Neutrophil (primary cell): ENCODE measurements at regions not wholly inside any gene's neighbourhood (a gene's known extent, or its start where the extent isn't known, plus 50 kb on each side); places are given as distances from the start of the nearest gene placed in this dataset.
A peak's percentile ranks its signal among the peaks of the same experiment; 100 is the strongest.
"Not testable (repeated sequence)": the region's sequence is repeated elsewhere in the genome, so short reads cannot be mapped to it uniquely, and the experiment has no call there.

Experiments used
- H3K27ac ChIP-seq: fragments of 200-600 bp; sonication (generic); 2 replicates; pipeline ENCODE4 v1.5.1; 2016; ENCODE audit warnings: mild to moderate bottlenecking, moderate library complexity
- H3K27me3 ChIP-seq: fragments of 200-600 bp; sonication (generic); 2 replicates; pipeline ENCODE4 v1.6.0; 2016; ENCODE audit warnings: mild to moderate bottlenecking
- H3K36me3 ChIP-seq: fragments of 200-600 bp; sonication (generic); 2 replicates; pipeline ENCODE4 v1.5.1; 2017
- H3K4me1 ChIP-seq, 2 experiments: fragments of 200-600 bp in 1 of 2; sonication (generic) in 1 of 2; 1 replicate in 1 of 2; 2 replicates in 1 of 2; pipeline versions ENCODE4 v1.5.1 to v1.6.1; 2013 to 2016; ENCODE audit warnings: low read depth in 1 of 2, low read length in 1 of 2, mild to moderate bottlenecking in 1 of 2, moderate library complexity in 1 of 2; ENCODE audit not compliant: control insufficient read depth in 1 of 2, insufficient read depth in 1 of 2
- H3K4me3 ChIP-seq, 2 experiments: fragments of 200-600 bp in 1 of 2; sonication (generic) in 1 of 2; 1 replicate in 1 of 2; 2 replicates in 1 of 2; pipeline ENCODE4 v1.5.1; 2013 to 2016; ENCODE audit warnings: low read depth in 1 of 2, low read length in 1 of 2, mild to moderate bottlenecking in 1 of 2, moderate library complexity in 1 of 2
- H3K9me3 ChIP-seq: fragments of 200-600 bp; sonication (generic); 2 replicates; pipeline ENCODE4 v1.5.1; 2016
- CTCF ChIP-seq: fragments of 200-600 bp; sonication (generic); IDR thresholded peaks from 2 replicates; pipeline ENCODE4 v1.5.1; 2016; ENCODE audit warnings: antibody characterized with exemption

GRCh38 chr6:37085198-37085597 is 79.7 kb downstream of the FGD2 start:
- no peak overlapping the region for H3K4me3 ChIP-seq
- no peaks in the 10 kb centered on the region for H3K27me3 ChIP-seq
- no peaks in the 10 kb centered on the region for H3K36me3 ChIP-seq
- H3K4me1 ChIP-seq, result peaks cover 43 to 53% of the 10 kb centered on the region in 2 experiments
- no peaks in the 10 kb centered on the region for H3K9me3 ChIP-seq
- peak overlapping the region; percentile 92 for H3K27ac ChIP-seq
- no peak for TF ChIP-seq CTCF

- Histone ChIP-seq H3K27me3 (no peaks in the 10 kb centered on the region), H3K27ac (no peak overlapping the region), H3K4me3 (no peak overlapping the region), H3K36me3 (no peaks in the 10 kb centered on the region), H3K9me3 (no peaks in the 10 kb centered on the region), H3K4me1 (peaks cover 21 to 27% of the 10 kb centered on the region in 2 experiments)
- no peak for TF ChIP-seq CTCF
Measured at GRCh38 chr6:37088897-37089296, 81.1 kb upstream of the PIM1 start.

- TF ChIP-seq CTCF, result no peak
- no peak overlapping the region for H3K4me3 ChIP-seq
- peaks cover 12 to 18% of the 10 kb centered on the region in 2 experiments for H3K4me1 ChIP-seq
- no peaks in the 10 kb centered on the region for H3K36me3 ChIP-seq
- H3K27me3 ChIP-seq, result no peaks in the 10 kb centered on the region
- no peaks in the 10 kb centered on the region for H3K9me3 ChIP-seq
- H3K27ac ChIP-seq, result no peak overlapping the region
Measured at GRCh38 chr6:37089783-37090182, 80.2 kb upstream of the PIM1 start.

GRCh38 chr6:37091104-37091503 is 78.8 kb upstream of the PIM1 start:
- not testable (repeated sequence) for H3K9me3 ChIP-seq, H3K4me3 ChIP-seq, H3K27me3 ChIP-seq, H3K27ac ChIP-seq, H3K36me3 ChIP-seq
- peaks cover 0 to 11% of the 10 kb centered on the region in 2 experiments for H3K4me1 ChIP-seq

- not testable (repeated sequence) for H3K4me1 ChIP-seq, H3K9me3 ChIP-seq, H3K27me3 ChIP-seq
Measured at GRCh38 chr6:37091586-37091985, 78.4 kb upstream of the PIM1 start.

GRCh38 chr6:37092923-37093727 is 76.8 kb upstream of the PIM1 start:
- TF ChIP-seq CTCF, result no peak
- Histone ChIP-seq H3K4me3 (no peak overlapping the region), H3K9me3 (no peaks in the 10 kb centered on the region), H3K36me3 (no peaks in the 10 kb centered on the region), H3K4me1 (peaks cover 0 to 7% of the 10 kb centered on the region in 2 experiments), H3K27me3 (no peaks in the 10 kb centered on the region), H3K27ac (no peak overlapping the region)

More at GRCh38 chr6:37091586-37091985, 78.4 kb upstream of the PIM1 start:
- H3K4me3 ChIP-seq, H3K27ac ChIP-seq, H3K36me3 ChIP-seq: not testable (repeated sequence)
